ENCODE measurements at regions not wholly inside any gene's neighbourhood (a gene's known extent, or its start where the extent isn't known, plus 50 kb on each side); places are given as distances from the start of the nearest gene placed in this dataset.
"Not testable (repeated sequence)": the region's sequence is repeated elsewhere in the genome, so short reads cannot be mapped to it uniquely, and the experiment has no call there.

DNA sequence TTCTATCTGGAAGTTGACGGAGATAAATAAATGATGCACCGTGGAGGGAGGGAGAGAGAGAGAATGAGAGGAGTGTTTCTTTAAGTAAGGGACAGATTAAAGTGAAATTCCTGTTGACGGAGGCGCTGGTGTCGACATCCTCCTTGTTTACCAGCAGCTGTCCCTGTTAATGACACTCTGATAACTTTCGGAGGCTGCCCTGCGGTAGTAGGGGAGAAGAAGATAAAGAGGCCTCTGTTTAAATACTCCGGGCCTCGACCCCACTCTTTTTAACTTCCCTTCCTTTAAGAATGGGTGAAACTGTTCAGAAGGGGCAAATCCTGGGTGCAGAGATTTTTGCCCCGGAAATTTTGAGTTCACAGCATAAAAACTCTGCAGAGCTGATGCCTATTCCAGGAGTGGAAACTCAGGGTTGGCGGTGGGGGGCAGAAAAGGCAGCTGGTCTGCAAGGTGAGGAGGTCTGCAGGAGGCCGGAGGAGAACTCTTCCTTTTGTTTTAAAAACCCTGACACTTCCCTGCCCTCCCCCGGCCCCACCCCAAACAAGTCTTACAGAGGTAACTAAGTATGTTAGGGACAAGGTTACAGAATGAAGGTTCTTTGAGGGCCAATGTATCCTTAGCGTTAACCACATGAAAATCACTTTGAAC lies 276.6 kb upstream of the NR2F2 start:
- DNase-seq (ENCODE audit: low spot score), result peak; percentile 59

DNA sequence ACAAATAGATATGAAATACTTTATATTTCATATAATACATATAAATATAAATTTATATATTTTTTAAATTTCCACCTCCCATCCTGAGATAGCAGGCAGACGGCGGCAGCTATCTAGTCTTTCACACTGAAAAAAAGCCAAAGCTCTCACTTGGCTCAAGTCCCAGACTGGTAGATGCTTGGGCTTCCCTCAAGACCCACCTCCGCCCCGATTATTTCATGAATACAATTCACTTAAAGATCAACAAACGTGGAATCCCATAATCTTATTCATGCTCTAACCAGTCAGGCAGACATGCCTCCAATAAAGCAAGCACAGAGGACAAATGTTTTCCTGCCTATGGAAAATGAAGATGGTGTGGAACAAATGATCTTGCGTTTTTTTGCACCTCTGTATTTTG lies 275.9 kb upstream of the NR2F2 start:
- no peak for DNase-seq (ENCODE audit: low spot score)

GRCh38 chr15:96058103-96058851 lies 272.2 kb upstream of the NR2F2 start:
- no peak for DNase-seq (ENCODE audit: low spot score)

DNA sequence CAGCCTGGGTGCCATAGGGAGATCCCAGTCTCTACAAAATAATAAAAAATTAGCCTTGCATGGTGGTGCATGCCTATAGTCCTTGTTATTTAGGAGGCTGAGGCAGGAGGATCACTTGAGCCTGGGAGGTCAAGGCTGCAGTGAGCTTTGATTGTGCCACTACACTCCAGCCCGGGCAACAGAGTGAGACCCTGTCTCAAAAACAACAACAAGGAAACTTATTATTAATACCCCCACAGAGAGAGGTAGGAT lies 271.7 kb upstream of the NR2F2 start:
- DNase-seq (ENCODE audit: low spot score), result not testable (repeated sequence)

DNA sequence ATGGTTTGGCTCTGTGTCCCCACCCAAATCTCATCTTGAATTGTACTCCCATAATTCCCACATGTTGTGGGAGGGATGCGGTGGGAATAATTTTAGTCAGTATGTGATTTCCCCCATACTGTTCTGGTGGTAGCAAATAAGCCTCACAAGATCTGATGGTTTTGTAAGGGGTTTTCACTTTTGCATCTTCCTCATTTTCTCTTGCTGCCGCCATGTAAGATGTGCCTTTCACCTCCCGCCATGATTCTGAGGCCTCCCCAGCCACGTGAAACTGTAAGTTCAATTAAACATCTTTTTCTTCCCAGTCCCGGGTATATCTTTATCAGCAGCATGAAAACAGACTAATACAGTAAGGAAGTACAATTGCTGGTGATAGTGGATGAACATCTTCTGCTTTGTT lies 269.9 kb upstream of the NR2F2 start:
- DNase-seq (ENCODE audit: low spot score), result not testable (repeated sequence)

GRCh38 chr15:96064351-96064756 lies 266.1 kb upstream of the NR2F2 start:
- peak; percentile 29 for DNase-seq (ENCODE audit: low spot score)

DNA sequence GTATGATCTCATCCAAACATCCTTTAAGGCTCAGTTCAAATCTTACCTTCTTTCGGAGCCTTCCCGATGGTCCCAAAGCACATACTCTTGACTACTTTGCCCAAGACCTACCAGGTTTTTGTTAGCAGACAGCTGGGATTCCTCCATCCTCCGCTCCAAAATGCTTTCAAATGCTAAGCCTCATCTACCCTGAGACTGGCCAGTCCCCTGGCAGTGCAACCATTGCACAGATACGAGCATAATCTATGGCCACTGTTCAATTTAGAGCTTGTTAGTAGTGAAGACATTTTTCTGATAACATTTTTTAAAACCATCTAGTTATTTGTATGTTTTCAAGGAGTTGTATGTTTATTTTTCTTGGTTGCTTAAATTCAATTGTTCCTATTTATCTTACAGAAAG lies 264.4 kb upstream of the NR2F2 start:
- no peak for DNase-seq (ENCODE audit: low spot score)

DNA sequence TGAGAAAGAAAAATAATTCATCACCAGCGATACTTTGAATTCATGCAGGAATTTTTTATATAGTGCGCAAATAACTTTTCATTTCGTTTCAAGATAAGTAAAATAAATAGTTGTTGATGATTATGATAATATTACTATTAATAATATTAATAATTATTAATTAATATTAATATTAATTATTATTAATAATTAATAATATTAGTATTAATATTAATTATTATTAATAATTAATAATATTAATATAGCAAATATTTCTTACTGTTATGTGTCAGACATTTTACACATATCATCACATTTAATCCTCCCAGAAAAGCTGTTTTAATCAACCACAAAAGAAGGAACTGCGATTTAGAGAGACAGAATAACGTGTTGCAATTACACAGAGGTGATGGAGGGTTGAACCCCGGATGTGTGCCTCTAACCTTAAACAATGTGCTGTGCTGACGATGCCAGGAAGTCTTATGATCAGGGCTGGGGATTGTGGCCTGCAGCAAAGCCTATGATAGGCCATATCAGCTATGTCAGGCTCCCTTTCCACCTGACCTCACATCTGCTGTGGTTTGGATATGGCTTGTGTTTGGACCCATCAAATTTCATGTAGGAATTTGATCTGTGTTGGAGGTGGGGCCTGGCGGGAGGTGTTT lies 263.5 kb upstream of the NR2F2 start:
- no peak for DNase-seq (ENCODE audit: low spot score)

- no peak for DNase-seq (ENCODE audit: low spot score)
These were observed 262.8 kb upstream of the NR2F2 start for GRCh38 chr15:96067677-96068076.

- no peak for DNase-seq (ENCODE audit: low spot score)
These were observed 261.6 kb upstream of the NR2F2 start for GRCh38 chr15:96068897-96069296.

DNA sequence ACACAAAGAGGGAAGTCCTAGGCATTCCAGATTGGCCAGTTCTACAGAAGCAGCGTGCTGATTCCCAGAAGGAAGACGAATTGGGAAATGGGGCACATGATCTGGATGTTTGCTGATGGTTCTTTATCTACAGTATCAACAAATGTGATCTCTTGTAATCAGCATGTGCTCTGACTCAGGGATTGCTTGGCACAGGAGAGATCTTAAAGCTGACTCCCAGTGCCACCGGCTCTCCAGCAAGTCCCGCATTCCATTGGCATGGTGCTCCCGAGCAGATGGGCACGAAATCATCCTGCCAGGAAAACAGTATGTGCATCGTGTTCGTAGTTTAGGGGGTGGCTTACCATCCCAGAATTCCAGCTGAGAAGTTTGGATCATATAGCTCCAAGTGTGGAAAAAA lies 259.9 kb upstream of the NR2F2 start:
- DNase-seq (ENCODE audit: low spot score), result no peak

DNA sequence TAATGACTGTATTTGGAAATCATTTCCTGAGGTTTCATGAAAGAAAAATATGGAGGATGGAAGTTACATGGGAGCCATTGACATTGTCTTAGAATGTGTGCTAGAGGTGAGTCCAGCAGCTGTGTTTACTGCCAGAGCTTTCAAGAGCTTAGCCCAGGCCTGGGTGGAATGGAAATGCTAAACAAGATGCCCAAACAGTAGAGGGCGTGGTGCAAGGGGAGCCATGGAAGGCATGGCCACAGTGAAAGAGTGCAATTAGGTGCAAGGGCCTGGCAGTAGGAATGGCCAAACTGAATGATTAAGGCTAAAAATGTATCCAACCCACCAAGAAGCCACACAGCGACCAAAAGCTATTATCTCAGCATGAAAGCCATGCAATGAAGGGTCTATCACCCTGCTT lies 257.7 kb upstream of the NR2F2 start:
- DNase-seq (ENCODE audit: low spot score), result no peak

- DNase-seq (ENCODE audit: low spot score), result no peak
These were observed 256.6 kb upstream of the NR2F2 start for GRCh38 chr15:96073908-96074307.

DNA sequence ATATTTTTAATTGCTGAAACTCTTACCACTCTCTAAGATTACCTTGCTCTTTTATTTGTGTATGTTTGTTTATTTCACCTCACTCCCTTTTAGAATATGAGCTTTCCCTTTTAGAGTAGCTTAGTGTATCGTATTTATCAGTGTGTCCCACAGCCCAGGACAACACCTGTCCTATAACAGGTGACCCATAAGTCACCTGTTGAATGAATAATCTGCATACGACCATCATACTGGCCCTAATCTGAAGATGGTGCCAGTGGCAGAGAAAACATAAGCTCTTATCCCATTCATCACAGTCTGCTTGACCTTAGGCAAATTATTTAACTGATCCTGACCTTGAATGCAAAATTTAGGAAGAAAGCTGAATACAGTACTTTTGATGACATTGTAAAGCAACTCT lies 254.6 kb upstream of the NR2F2 start:
- no peak for DNase-seq (ENCODE audit: low spot score)

DNA sequence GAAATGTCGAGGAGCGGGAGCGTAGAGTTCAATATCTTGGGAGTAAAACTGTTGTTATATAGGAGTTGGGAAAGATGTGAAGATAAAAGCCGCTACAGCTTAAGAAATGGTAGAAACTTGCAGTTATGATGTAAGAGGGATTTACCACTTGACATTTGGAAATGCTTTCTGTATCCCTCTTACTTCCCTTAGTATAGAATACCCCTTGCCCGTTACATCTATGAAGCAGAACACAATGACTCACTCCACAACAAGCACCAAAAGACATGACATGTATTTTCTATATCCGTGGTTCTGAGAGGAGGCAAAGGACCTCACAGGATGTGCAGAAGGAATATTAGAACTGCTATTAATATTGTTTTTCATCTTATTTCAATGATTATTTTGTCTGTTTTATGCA lies 254.2 kb upstream of the NR2F2 start:
- no peak for DNase-seq (ENCODE audit: low spot score)

DNA sequence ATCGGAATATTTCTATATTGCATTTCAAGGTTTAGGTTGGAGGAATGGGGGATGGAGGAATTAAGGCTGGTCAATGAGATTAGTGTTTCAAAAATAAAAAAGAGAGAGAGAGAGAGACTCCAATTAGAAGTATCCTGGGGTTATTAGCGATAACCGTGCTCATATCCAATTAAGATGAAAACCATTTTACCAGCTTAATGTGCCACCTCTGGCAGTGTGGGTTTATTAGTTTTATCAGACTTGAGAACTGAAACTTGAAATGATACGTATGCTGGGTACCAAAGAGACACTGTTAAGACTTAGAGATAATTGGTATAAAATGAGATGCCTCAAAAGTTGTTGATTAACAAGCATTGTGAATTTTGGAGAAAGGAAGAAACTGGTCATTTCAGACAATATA lies 251.5 kb upstream of the NR2F2 start:
- no peak for DNase-seq (ENCODE audit: low spot score)

- no peak for DNase-seq (ENCODE audit: low spot score)
These were observed 250.6 kb upstream of the NR2F2 start for GRCh38 chr15:96079882-96080281.

DNA sequence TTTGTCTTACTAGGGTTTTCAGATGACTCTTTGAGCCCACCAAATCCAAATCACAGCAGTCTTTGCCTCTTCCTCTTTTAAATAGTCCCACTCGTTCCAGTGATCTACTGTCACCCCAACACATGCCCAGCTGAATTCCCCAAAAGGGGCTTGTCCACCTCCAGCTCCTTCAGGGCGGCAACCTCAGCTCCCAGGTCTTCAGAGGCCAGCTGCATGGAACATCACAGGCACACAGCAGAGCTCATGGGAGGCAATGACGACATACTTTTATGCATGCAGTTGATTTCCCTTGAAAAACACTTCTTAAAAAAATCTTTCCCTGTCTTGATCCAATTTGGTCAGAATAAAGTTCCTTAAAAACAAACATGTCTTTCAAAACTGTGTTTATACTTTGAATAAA lies 244.3 kb upstream of the NR2F2 start:
- DNase-seq (ENCODE audit: low spot score), result no peak

GRCh38 chr15:96087180-96087884 lies 243.2 kb upstream of the NR2F2 start:
- DNase-seq (ENCODE audit: low spot score), result no peak

DNA sequence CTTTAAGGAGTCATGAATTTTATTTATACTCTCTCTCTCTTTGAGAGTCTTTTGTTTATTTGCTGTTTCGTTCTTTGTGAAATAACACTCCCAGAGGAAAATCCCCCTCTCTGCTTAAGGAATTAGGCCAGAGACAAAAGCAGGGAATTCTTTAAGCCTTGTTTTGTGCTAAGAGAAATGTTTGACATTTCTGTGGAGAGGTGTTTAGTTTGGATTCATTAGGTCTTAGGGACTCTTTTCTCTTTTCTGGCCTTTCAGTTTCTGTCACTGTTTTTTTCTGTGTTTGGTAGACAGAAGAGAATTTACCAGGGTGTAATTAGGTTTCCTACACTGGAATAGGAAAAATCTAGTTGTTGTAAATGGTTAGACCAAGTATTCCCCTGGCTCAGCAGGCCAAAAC lies 241.8 kb upstream of the NR2F2 start:
- DNase-seq (ENCODE audit: low spot score), result no peak

DNA sequence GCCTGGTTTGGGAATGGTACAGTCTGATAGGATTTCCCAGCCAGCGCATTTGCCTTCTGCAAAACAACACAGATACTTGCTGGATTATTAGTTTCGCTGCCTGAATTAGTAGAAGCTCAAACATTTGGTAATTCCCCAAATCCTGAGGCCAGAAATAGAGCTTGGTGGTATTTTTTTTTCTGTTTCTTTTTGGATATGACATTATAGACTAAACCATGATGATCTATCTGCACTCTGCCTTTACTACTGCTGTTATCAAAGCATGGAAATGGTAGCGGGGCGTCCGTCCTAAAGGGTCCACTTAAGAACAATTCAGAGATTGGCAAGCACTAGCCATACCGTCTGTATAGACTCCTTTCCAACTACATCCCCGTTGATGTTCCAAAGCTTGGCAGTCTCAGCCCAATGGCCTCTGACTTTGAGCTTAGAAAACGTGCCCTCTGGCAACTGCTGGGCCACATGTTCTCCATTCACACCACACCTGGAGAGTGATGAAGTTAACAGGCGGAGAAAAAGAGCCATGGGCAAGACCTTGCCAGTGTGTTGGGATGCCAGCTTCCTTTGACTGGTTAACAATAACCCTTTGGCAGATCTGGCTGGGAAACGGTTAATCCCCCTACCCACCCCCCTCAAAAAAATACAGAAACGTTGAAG lies 241.0 kb upstream of the NR2F2 start:
- no peak for DNase-seq (ENCODE audit: low spot score)

DNA sequence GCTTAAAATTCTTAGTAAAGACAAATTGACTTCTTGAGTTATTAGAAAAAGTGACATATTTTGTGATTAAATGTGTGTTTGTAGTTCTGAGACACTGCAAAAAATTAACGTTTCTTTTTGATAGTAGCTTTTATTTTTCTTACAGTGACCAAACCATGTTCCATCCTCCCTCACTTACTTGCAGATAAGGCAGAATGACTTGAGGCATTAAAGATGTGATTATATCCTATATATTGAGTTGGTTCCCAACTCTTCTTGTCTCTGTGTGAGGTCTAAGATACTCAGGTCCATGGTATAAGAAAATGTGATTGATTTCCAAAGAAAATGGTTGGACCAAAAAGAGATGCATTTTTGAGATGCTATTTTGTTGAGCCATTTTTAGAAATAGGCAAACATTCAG lies 238.3 kb upstream of the NR2F2 start:
- DNase-seq (ENCODE audit: low spot score), result no peak

DNA sequence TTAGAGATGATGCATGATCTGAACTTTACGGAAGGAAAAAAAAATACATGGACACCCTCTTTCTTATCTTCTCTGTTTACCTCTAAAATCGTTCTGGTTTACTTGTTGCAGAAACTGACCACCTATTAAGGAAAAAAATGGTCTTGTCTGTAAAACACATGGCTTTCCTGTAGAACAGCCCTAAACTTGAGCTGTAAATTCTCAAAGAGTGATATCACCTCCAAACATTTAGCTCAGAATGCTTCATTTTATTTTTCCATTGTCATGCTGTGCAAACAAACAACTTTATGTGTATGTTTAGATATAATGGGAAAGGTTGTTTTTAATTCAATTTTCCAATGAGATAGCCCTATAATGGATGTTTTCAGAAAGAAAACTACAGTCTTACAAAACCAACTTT lies 237.4 kb upstream of the NR2F2 start:
- DNase-seq (ENCODE audit: low spot score), result no peak
